ENCODE measurements at regions not wholly inside any gene's neighbourhood (a gene's known extent, or its start where the extent isn't known, plus 50 kb on each side); places are given as distances from the start of the nearest gene placed in this dataset.

- ATAC-seq (no peak), DNase-seq (ENCODE audit: low read depth, low spot score) (no peak)
- no peak overlapping the region for H3K27ac ChIP-seq (ENCODE audit: low read depth, low read length)
- CTCF ChIA-PET, result no interaction called here
- no peaks in the 10 kb centered on the region for H3K4me1 ChIP-seq (ENCODE audit: control insufficient read depth in 1 of 2, insufficient read depth in 2 of 2, low read length in 2 of 2)
- H2AFZ ChIP-seq (ENCODE audit: low read depth, low read length, poor library complexity, severe bottlenecking), result no peak overlapping the region
- no peaks in the 10 kb centered on the region for H3K9me2 ChIP-seq (ENCODE audit: insufficient read depth)
- H3K4me3 ChIP-seq (replicated peaks in 1 of 2; ENCODE audit: low read depth in 1 of 2, low read length in 2 of 2), result no peak overlapping the region
- BruUV-seq (replicated peaks), result no TSS peak
- POLR2A ChIA-PET, result no interaction called here
- H3K9me3 ChIP-seq (ENCODE audit: control insufficient read depth in 1 of 2, insufficient read depth in 1 of 2, low read depth in 1 of 2, low read length in 2 of 2), result no peaks in the 10 kb centered on the region
- H3K36me3 ChIP-seq (ENCODE audit: control insufficient read depth in 1 of 2, insufficient read depth in 2 of 2, low read length in 2 of 2), result no peaks in the 10 kb centered on the region
- intact Hi-C loops (cut with micrococcal nuclease), result no loop called here
- no peak overlapping the region for H3K4me2 ChIP-seq (ENCODE audit: low read length)
- RAD21 ChIA-PET (ENCODE audit: low non-redundant PET in 1 of 2, low total read pairs in 2 of 2, uncharacterized antibody in 2 of 2, unreplicated experiment in 2 of 2), result no interaction called here
- H4K20me1 ChIP-seq (ENCODE audit: insufficient read depth), result no peaks in the 10 kb centered on the region
- TF ChIP-seq FOSL1 (IDR thresholded peaks at IDR 0.05; ENCODE audit: low read depth), result no peak
- no peak for TF ChIP-seq POLR2AphosphoS5 (IDR thresholded peaks at IDR 0.05; ENCODE audit: low read depth, low read length)
- TF ChIP-seq EZH2phosphoT487 (IDR thresholded peaks at IDR 0.05; ENCODE audit: borderline replicate concordance), result no peak
- no peak for TF ChIP-seq ZBTB33 (IDR thresholded peaks at IDR 0.05; ENCODE audit: extremely low read depth, insufficient replicate concordance, low read length)
- no peak for TF ChIP-seq ZFX (IDR thresholded peaks at IDR 0.05)
- TF ChIP-seq EGR1 (IDR thresholded peaks at IDR 0.05; ENCODE audit: low read depth), result no peak
- TF ChIP-seq MAX (IDR thresholded peaks at IDR 0.05), result no peak
- no peak for TF ChIP-seq SP1 (IDR thresholded peaks at IDR 0.05; ENCODE audit: low read depth)
- TF ChIP-seq ELF1 (IDR thresholded peaks at IDR 0.05; ENCODE audit: borderline replicate concordance, low read depth), result no peak
- no peaks in the 10 kb centered on the region for H3K79me2 ChIP-seq (ENCODE audit: insufficient read depth, low read length)
- H3K9ac ChIP-seq (ENCODE audit: low read length), result no peak overlapping the region
- H3K27me3 ChIP-seq (ENCODE audit: insufficient read depth, low read length), result no peaks in the 10 kb centered on the region
Measured at GRCh38 chr9:95595721-95596295, 79.0 kb upstream of the PTCH1 start.
